HepG2 (cell line): ENCODE measurements at regions not wholly inside any gene's neighbourhood (a gene's known extent, or its start where the extent isn't known, plus 50 kb on each side); places are given as distances from the start of the nearest gene placed in this dataset.

ENCODE experiments used
- ATAC-seq: fragments of 200-7000 bp; cut with Tn5 transposase; 3 replicates; pipeline ENCODE4 v1.9.1; 2020; ENCODE audit warnings: mild to moderate bottlenecking, moderate library complexity
- BruUV-seq: library from RNA; stranded (reverse); fragments of 400-500 nt; replicated peaks from 2 replicates; lab custom pipeline; 2021; lab: Mats Ljungman, UMichigan
- CTCF ChIA-PET: fragments of 300-600 bp; formaldehyde crosslinking; extraction: SDS; loops from one replicate; lab custom pipeline; 2021; ENCODE audit warnings: low total read pairs, inconsistent platforms, low intra/inter-chr PET ratio; lab: Yijun Ruan, JAX
- POLR2A ChIA-PET: fragments of 350-600 bp; sonication (Branson Sonifier 250); formaldehyde crosslinking; loops from one replicate; lab custom pipeline; 2020; ENCODE audit warnings: antibody characterized with exemption, inconsistent platforms; lab: Yijun Ruan, JAX
- DNase-seq: peaks from one replicate; pipeline ENCODE4 v3.0.0-alpha.2; 2015; ENCODE audit warnings: low spot score
- FAIRE-seq: peaks from 3 replicates; lab custom pipeline; 2011; peaks lifted over from hg19 to GRCh38; lab: Jason Lieb, UNC
- H2AFZ ChIP-seq: one replicate; pipeline ENCODE4 v1.6.1; 2011; ENCODE audit warnings: low read length, inconsistent platforms
- H3K27ac ChIP-seq: fragments of 300-600 bp; 3 replicates; pipeline ENCODE4 v1.8.0; 2011; ENCODE audit warnings: mixed run types, mild to moderate bottlenecking, mixed read lengths, low read length, inconsistent platforms; ENCODE audit not compliant: insufficient read depth; ENCODE audit errors: extremely low read length
- H3K27me3 ChIP-seq, 2 experiments: fragments of 200-600 bp in 1 of 2; 2 replicates in 1 of 2; 3 replicates in 1 of 2; pipeline versions ENCODE4 v1.6.0 to v1.8.0; 2011; ENCODE audit warnings: low read length in 2 of 2, mild to moderate bottlenecking in 2 of 2, moderate library complexity in 2 of 2, inconsistent platforms in 1 of 2; ENCODE audit not compliant: insufficient read depth in 2 of 2, control insufficient read depth in 1 of 2
- H3K36me3 ChIP-seq, 2 experiments: fragments of 200-600 bp in 1 of 2; replicated peaks in 1 of 2; 2 replicates in 1 of 2; 3 replicates in 1 of 2; pipeline versions ENCODE4 v1.5.1 to v1.8.0; 2011; ENCODE audit warnings: low read length in 2 of 2, inconsistent platforms in 1 of 2; ENCODE audit not compliant: insufficient read depth in 2 of 2, control insufficient read depth in 1 of 2
- H3K4me1 ChIP-seq: 2 replicates; pipeline ENCODE4 v1.5.1; 2012; ENCODE audit warnings: low read length, inconsistent platforms; ENCODE audit not compliant: insufficient read depth
- H3K4me2 ChIP-seq: 2 replicates; pipeline ENCODE4 v1.6.0; 2011; ENCODE audit warnings: low read depth, low read length, inconsistent platforms
- H3K4me3 ChIP-seq, 3 experiments: fragments of 200-600 bp in 1 of 3; sonication (generic), shearing (Covaris generic) in 1 of 3; replicated peaks in 1 of 3; 2 replicates each; pipeline ENCODE4 v1.5.1; 2011 to 2016; ENCODE audit warnings: low read length in 3 of 3, inconsistent platforms in 2 of 3, low read depth in 2 of 3, mild to moderate bottlenecking in 2 of 3, control low read depth in 1 of 3, mixed read lengths in 1 of 3; ENCODE audit not compliant: insufficient read depth in 1 of 3
- H3K79me2 ChIP-seq: one replicate; pipeline ENCODE4 v1.6.1; 2011; ENCODE audit warnings: low read length, inconsistent platforms; ENCODE audit not compliant: insufficient read depth
- H3K9ac ChIP-seq: 2 replicates; pipeline ENCODE4 v1.6.0; 2011; ENCODE audit warnings: mild to moderate bottlenecking, low read depth, low read length, inconsistent platforms; ENCODE audit not compliant: insufficient read depth
- H3K9me3 ChIP-seq: 2 replicates; pipeline ENCODE4 v1.5.1; 2012; ENCODE audit warnings: mild to moderate bottlenecking, low read length
- H4K20me1 ChIP-seq: 2 replicates; pipeline ENCODE4 v1.6.0; 2011; ENCODE audit warnings: inconsistent platforms, mild to moderate bottlenecking, low read length, moderate library complexity; ENCODE audit not compliant: insufficient read depth
- MAFK ChIP-seq, 2 experiments: IDR thresholded peaks in 1 of 2; conservative IDR thresholded peaks in 1 of 2; 2 replicates each; pipeline ENCODE4 v1.6.1; 2011; ENCODE audit warnings: improper control_type of control experiment in 2 of 2, low read length in 2 of 2
- THAP11 ChIP-seq: IDR thresholded peaks from 2 replicates; pipeline ENCODE4 v1.6.1; 2016; ENCODE audit warnings: missing biosample characterization, missing genetic modification reagents
- WGBS: methylation state at CpG from one replicate; pipeline ENCODE4 v1.1.6; 2017; ENCODE audit warnings: low lambda C conversion rate; 5-methylcytosine and 5-hydroxymethylcytosine counted together
- in situ Hi-C: cut with HindIII; loops from 2 replicates; pipeline ENCODE4 v1.10.0; 2017; ENCODE audit warnings: low pct_unique_long_range_greater_than_20kb; ENCODE audit not compliant: extremely low pct_ligation_motif_present
- intact Hi-C: fragments of 100-400 bp; cut with micrococcal nuclease; formaldehyde crosslinking; loops from one replicate; pipeline ENCODE4 v1.10.0; 2022; ENCODE audit not compliant: unreplicated experiment
- TF ChIP-seq, protein P1 (sequence below): sonication (generic); formaldehyde crosslinking; IDR thresholded peaks from 2 replicates; pipeline ENCODE4 v1.4.0; 2020; ENCODE audit warnings: mild to moderate bottlenecking, missing genetic modification reagents

DNA sequence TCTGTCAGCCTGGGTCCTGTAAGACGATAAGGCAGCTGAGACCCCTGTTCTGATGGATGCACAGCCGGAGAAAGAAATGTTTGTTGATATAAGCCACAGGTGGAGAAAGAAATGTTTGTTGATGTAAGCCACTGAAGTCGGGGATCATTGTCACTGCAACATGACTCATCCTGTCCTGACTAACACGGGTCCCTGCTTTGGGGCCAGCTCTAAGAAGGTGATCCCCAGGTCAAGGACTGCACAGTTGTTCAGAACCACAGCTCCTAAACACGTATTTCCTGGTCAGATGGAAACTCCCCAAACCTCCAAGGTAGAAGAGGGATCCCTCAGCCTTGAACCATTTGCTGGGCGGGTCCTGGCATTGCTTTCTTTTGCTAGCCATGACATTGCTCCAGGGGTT is 86.4 kb upstream of the IGSF21 start (continued):
- TF ChIP-seq, protein P1, sequence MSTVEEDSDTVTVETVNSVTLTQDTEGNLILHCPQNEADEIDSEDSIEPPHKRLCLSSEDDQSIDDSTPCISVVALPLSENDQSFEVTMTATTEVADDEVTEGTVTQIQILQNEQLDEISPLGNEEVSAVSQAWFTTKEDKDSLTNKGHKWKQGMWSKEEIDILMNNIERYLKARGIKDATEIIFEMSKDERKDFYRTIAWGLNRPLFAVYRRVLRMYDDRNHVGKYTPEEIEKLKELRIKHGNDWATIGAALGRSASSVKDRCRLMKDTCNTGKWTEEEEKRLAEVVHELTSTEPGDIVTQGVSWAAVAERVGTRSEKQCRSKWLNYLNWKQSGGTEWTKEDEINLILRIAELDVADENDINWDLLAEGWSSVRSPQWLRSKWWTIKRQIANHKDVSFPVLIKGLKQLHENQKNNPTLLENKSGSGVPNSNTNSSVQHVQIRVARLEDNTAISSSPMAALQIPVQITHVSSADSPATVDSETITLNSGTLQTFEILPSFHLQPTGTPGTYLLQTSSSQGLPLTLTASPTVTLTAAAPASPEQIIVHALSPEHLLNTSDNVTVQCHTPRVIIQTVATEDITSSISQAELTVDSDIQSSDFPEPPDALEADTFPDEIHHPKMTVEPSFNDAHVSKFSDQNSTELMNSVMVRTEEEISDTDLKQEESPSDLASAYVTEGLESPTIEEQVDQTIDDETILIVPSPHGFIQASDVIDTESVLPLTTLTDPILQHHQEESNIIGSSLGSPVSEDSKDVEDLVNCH (CRISPR knock-in tag) = no peak
- TF ChIP-seq, all 625 proteins: peak for 3

DNA sequence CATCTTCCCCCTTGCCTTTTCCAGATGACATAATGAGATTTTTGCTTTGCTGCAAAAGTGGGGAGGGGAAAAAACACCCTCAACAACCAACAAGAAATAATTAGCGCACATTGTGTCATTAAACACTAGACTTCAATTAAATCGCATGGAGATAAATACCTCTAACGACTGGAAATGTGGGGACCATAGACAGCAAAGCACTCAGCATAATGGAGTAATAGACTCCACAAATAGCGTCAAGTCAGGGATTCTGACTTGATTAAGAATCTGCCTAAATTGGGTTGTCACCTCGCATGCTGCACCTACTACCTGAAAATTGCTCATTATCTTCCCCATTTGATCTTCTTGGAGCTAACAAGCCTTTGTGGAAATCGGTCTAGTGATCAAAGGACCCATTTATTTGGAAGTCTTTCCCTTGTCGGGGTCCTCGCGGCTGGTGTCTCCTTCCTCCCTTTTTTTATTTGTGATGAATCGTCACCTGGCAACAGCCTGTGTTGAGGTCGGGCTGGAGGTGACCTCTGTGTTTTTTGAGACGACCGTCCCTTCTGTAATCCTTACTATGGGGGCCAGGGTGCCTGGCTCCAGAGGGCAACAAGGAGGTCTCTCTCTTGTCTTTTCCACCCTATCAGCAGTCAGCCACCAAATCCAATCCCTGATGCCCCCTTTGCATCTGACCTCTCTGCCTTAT is 75.3 kb upstream of the IGSF21 start:
- CTCF ChIA-PET = no interaction called here
- no peaks in the 10 kb centered on the region for H3K79me2 ChIP-seq
- intact Hi-C loops = no loop called here
- TF ChIP-seq THAP11 (CRISPR knock-in tag) (no peak), MAFK (conservative IDR thresholded peaks at IDR 0.05 in 1 of 2, IDR thresholded peaks at IDR 0.05 in 1 of 2; ENCODE audit: low read length in 2 of 2) (peak in 1 of 2 experiments; percentile 54; a peak in 3 of 4 replicates)
- TF ChIP-seq, all 625 proteins: peak for 1
- WGBS = 13% methylated on average over 13 of the region's 13 CpGs
- no peak for DNase-seq
- POLR2A ChIA-PET = no interaction called here
- Histone ChIP-seq H3K4me1 (no peaks in the 10 kb centered on the region), H3K36me3 (no peaks in the 10 kb centered on the region), H3K9me3 (no peaks in the 10 kb centered on the region), H4K20me1 (no peaks in the 10 kb centered on the region), H3K27me3 (peaks cover 6 to 28% of the 10 kb centered on the region in 2 experiments; a peak in 3 of 5 replicates), H3K27ac (no peak overlapping the region), H2AFZ (no peak overlapping the region), H3K4me3 (no peak overlapping the region), H3K4me2 (no peak overlapping the region), H3K9ac (no peak overlapping the region)
- in situ Hi-C loops = no loop called here
- ATAC-seq = no peak
- FAIRE-seq = no peak
- no TSS peak for BruUV-seq
